GM21367 (cell line): ENCODE measurements at regions not wholly inside any gene's neighbourhood (a gene's known extent, or its start where the extent isn't known, plus 50 kb on each side); places are given as distances from the start of the nearest gene placed in this dataset.

Experiments
- ATAC-seq: cut with Tn5 transposase; IDR thresholded peaks from one replicate; pipeline ENCODE4 v1.9.1; 2021; ENCODE audit not compliant: unreplicated experiment

GRCh38 chr5:168219515-168220410 lies 71.7 kb upstream of the WWC1 start:
- ATAC-seq, result peak; percentile 93

GRCh38 chr5:168224085-168224484 lies 67.4 kb upstream of the WWC1 start:
- no peak for ATAC-seq

DNA sequence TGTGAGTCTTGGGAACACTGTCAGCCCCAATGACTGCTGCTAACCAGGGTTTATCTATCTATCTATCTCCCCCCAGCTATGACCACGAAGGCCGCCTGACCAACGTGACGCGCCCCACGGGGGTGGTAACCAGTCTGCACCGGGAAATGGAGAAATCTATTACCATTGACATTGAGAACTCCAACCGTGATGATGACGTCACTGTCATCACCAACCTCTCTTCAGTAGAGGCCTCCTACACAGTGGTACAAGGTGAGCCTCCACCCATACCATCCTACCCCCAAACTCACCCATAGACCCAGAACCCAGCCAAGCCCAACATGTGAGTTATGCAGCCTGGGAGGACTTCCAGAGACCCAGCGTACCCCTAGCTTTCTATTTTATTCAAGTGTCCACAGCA lies 65.4 kb upstream of the WWC1 start:
- ATAC-seq, result no peak

DNA sequence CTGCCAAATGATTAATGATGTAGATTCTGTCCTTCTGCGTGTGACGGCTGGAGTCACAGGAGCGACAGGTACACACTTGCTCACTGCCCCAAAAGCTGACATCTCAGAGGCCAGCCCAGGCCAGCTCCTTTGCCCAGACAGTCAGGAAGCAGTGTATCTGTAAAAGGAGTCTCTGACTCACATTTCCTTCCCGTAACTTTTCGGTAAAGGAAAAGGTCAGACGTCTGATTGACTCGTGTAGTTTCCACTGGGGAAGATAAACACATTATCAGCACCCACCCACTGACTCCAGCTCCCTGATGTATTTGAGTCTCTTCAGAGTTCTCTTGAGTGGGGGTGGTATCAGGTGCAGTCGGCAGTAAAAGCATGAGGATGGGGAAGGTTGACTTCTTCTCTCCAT lies 64.4 kb upstream of the WWC1 start:
- ATAC-seq, result no peak

DNA sequence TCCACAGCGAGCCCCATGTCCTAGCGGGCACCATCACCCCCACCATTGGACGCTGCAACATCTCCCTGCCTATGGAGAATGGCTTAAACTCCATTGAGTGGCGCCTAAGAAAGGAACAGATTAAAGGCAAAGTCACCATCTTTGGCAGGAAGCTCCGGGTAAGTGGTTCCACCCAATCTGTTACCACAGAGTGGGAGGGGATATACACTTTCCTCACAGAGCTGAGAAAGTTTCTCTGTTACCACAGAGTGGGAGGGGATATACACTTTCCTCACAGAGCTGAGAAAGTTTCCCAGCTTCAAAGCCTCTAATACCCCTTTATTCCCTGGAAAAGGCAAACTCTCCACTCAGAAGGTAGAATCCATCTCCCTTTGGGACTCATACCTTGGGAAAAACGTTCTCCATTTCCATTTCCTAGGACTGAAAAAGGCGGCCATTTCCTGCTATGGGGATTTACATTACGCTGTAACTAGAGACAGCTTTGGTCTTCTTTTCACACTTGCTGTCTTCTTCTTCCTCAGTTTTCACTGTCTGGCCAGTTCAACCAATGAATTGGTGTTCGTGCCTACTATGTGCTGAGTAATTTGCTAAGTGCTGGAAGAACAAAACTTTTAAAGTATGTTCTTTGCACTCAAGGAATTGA lies 63.4 kb upstream of the WWC1 start:
- peak; percentile 100 for ATAC-seq

DNA sequence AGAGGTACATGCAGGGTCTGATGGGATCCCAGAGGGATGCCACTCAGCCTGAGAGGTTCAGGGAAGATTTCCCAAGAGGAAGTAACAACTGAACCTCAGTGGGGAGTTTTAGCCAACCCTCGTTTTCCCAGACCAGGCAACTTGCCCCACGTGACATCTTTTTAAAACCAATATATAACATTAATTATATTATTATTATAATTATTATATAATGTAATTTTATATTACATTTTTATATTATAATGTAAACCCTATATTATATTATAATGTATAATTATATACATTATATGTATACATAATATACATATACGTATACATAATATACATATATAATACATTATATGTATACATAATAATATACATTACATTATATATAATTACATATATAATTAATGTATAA lies 62.8 kb upstream of the WWC1 start:
- no peak for ATAC-seq

GRCh38 chr5:168234133-168234532 lies 57.3 kb upstream of the WWC1 start:
- ATAC-seq, result no peak

GRCh38 chr5:168238463-168238862 lies 53.0 kb upstream of the WWC1 start:
- ATAC-seq, result no peak

DNA sequence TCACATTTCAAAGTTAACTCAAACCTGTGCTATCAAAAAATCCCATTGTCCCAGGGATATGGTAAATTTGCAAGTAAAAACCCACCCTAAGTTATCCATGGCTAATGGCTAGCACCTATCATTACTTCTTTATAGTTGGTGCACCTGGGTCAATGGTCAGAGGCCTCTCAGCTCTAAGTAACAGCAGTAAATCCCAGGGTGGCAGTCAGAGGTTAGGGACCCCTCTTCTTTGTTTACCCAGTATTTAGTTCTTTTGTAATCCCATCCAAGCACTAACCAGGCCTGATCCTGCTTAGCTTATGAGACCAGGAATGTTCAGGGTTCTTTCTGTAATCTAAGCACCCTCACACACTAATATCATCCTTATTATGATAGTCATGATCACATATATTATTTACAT lies 52.1 kb upstream of the WWC1 start:
- no peak for ATAC-seq
